ENCODE measurements at regions not wholly inside any gene's neighbourhood (a gene's known extent, or its start where the extent isn't known, plus 50 kb on each side); places are given as distances from the start of the nearest gene placed in this dataset.

- no TSS peak for BruUV-seq (replicated peaks)
- H2AFZ ChIP-seq: no peak overlapping the region
- no peaks in the 10 kb centered on the region for H3K36me3 ChIP-seq (ENCODE audit: low read depth)
- CTCF ChIA-PET: no interaction called here
- H3K9me3 ChIP-seq (ENCODE audit: insufficient read depth, low read depth): no peaks in the 10 kb centered on the region
- no peak overlapping the region for H3K4me3 ChIP-seq
- H3K4me2 ChIP-seq: no peak overlapping the region
- no peaks in the 10 kb centered on the region for H3K4me1 ChIP-seq (replicated peaks; ENCODE audit: insufficient read depth)
- TF ChIP-seq, protein P1, sequence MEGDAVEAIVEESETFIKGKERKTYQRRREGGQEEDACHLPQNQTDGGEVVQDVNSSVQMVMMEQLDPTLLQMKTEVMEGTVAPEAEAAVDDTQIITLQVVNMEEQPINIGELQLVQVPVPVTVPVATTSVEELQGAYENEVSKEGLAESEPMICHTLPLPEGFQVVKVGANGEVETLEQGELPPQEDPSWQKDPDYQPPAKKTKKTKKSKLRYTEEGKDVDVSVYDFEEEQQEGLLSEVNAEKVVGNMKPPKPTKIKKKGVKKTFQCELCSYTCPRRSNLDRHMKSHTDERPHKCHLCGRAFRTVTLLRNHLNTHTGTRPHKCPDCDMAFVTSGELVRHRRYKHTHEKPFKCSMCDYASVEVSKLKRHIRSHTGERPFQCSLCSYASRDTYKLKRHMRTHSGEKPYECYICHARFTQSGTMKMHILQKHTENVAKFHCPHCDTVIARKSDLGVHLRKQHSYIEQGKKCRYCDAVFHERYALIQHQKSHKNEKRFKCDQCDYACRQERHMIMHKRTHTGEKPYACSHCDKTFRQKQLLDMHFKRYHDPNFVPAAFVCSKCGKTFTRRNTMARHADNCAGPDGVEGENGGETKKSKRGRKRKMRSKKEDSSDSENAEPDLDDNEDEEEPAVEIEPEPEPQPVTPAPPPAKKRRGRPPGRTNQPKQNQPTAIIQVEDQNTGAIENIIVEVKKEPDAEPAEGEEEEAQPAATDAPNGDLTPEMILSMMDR (conservative IDR thresholded peaks at IDR 0.05): no peak
- TF ChIP-seq EZH2 (IDR thresholded peaks at IDR 0.05; ENCODE audit: low read depth): no peak
- no peaks in the 10 kb centered on the region for H3F3A ChIP-seq (ENCODE audit: insufficient read depth, low read depth)
- H3K27ac ChIP-seq: no peak overlapping the region
- H3K9me2 ChIP-seq (ENCODE audit: insufficient read depth): no peaks in the 10 kb centered on the region
- no peaks in the 10 kb centered on the region for H4K20me1 ChIP-seq (ENCODE audit: insufficient read depth)
- no peaks in the 10 kb centered on the region for H3K79me2 ChIP-seq (ENCODE audit: low read depth)
- H3K27me3 ChIP-seq (ENCODE audit: insufficient read depth, low read depth): no peaks in the 10 kb centered on the region
- no peak for DNase-seq
- POLR2A ChIA-PET (ENCODE audit: unreplicated experiment): no interaction called here
- intact Hi-C loops (cut with micrococcal nuclease; ENCODE audit: unreplicated experiment): no loop called here
Measured at GRCh38 chr2:4782647-4783046, 909.5 kb upstream of the SOX11 start.

- intact Hi-C loops (cut with micrococcal nuclease; ENCODE audit: unreplicated experiment): no loop called here
- POLR2A ChIA-PET (ENCODE audit: unreplicated experiment): no interaction called here
- Histone ChIP-seq H4K20me1 (ENCODE audit: insufficient read depth) (0 out of 2 replicates have a peak, but pooled peaks cover 4% of the 10 kb centered on the region), H3K9me3 (ENCODE audit: insufficient read depth, low read depth) (no peaks in the 10 kb centered on the region; the same call in 1 of the 2 replicates), H3K79me2 (ENCODE audit: low read depth) (no peaks in the 10 kb centered on the region), H3K9me2 (ENCODE audit: insufficient read depth) (no peaks in the 10 kb centered on the region), H3K36me3 (ENCODE audit: low read depth) (no peaks in the 10 kb centered on the region), H3K4me1 (replicated peaks; ENCODE audit: insufficient read depth) (no peaks in the 10 kb centered on the region), H3K27me3 (ENCODE audit: insufficient read depth, low read depth) (no peaks in the 10 kb centered on the region), H3K4me3 (no peak overlapping the region), H2AFZ (no peak overlapping the region), H3F3A (ENCODE audit: insufficient read depth, low read depth) (no peaks in the 10 kb centered on the region), H3K27ac (no peak overlapping the region), H3K4me2 (no peak overlapping the region)
- no peak for TF ChIP-seq EZH2 (IDR thresholded peaks at IDR 0.05; ENCODE audit: low read depth)
- TF ChIP-seq, protein P1 (conservative IDR thresholded peaks at IDR 0.05): no peak
- no TSS peak for BruUV-seq (replicated peaks)
- CTCF ChIA-PET: no interaction called here
- no peak for DNase-seq
Measured at GRCh38 chr2:4791488-4791887, 900.7 kb upstream of the SOX11 start.

- Histone ChIP-seq H3K36me3 (ENCODE audit: low read depth) (no peaks in the 10 kb centered on the region), H3K9me3 (ENCODE audit: insufficient read depth, low read depth) (no peaks in the 10 kb centered on the region; the same call in 1 of the 2 replicates), H3K9me2 (ENCODE audit: insufficient read depth) (no peaks in the 10 kb centered on the region), H3K27ac (no peak overlapping the region), H3F3A (ENCODE audit: insufficient read depth, low read depth) (no peaks in the 10 kb centered on the region), H3K4me3 (no peak overlapping the region), H3K79me2 (ENCODE audit: low read depth) (no peaks in the 10 kb centered on the region), H3K27me3 (ENCODE audit: insufficient read depth, low read depth) (no peaks in the 10 kb centered on the region), H3K4me2 (no peak overlapping the region), H3K4me1 (replicated peaks; ENCODE audit: insufficient read depth) (no peaks in the 10 kb centered on the region), H2AFZ (no peak overlapping the region), H4K20me1 (ENCODE audit: insufficient read depth) (0 out of 2 replicates have a peak, but pooled peaks cover 4% of the 10 kb centered on the region)
- no TSS peak for BruUV-seq (replicated peaks)
- POLR2A ChIA-PET (ENCODE audit: unreplicated experiment): no interaction called here
- DNase-seq: no peak
- TF ChIP-seq, protein P1 (conservative IDR thresholded peaks at IDR 0.05): no peak
- no peak for TF ChIP-seq EZH2 (IDR thresholded peaks at IDR 0.05; ENCODE audit: low read depth)
- intact Hi-C loops (cut with micrococcal nuclease; ENCODE audit: unreplicated experiment): no loop called here
- CTCF ChIA-PET: no interaction called here
Measured at GRCh38 chr2:4792126-4792525, 900.1 kb upstream of the SOX11 start.
